ENCODE measurements at regions not wholly inside any gene's neighbourhood (a gene's known extent, or its start where the extent isn't known, plus 50 kb on each side); places are given as distances from the start of the nearest gene placed in this dataset.

GRCh38 chr4:23036503-23036902 is 343.8 kb downstream of the GBA3 start:
- H3K27me3 ChIP-seq (ENCODE audit: insufficient read depth, low read length), result no peaks in the 10 kb centered on the region; the same call in 1 of the 2 replicates
- no peak overlapping the region for H3K14ac ChIP-seq (ENCODE audit: insufficient read depth, low read length)
- H3K4me2 ChIP-seq (ENCODE audit: insufficient read depth, insufficient read length, low read length), result no peak overlapping the region
- no peak overlapping the region for H3K27ac ChIP-seq (ENCODE audit: insufficient read length, low read depth, low read length)
- H3K36me3 Mint-ChIP-seq (ENCODE audit: insufficient read depth in 1 of 3, low read depth in 3 of 3), result no peaks in the 10 kb centered on the region; a peak in 1 of 7 replicates
- no CpG with 5 or more reads among the region's 3 CpGs for WGBS (ENCODE audit: extremely low coverage, insufficient read length, low lambda C conversion rate)
- H2BK120ac ChIP-seq (ENCODE audit: low read depth, low read length, poor library complexity, severe bottlenecking), result no peak overlapping the region
- no peak overlapping the region for H3K4ac ChIP-seq (ENCODE audit: low read depth, low read length)
- no peaks in the 10 kb centered on the region for H3K79me1 ChIP-seq (ENCODE audit: insufficient read depth, low read depth, low read length, poor library complexity, severe bottlenecking)
- H3K9me3 ChIP-seq (ENCODE audit: control insufficient read depth, low read depth, low read length), result no peaks in the 10 kb centered on the region
- peak overlapping the region in 1 of 3 experiments; percentile 65; a peak in 1 of 7 replicates for H3K27ac Mint-ChIP-seq
- no peak overlapping the region for H2BK15ac ChIP-seq (ENCODE audit: low read depth, low read length)
- H2AK5ac ChIP-seq (ENCODE audit: insufficient read length, low read length), result no peak overlapping the region
- no peak overlapping the region for H2BK5ac ChIP-seq (ENCODE audit: insufficient read length, low read length)
- H2BK20ac ChIP-seq (ENCODE audit: low read depth, low read length, poor library complexity, severe bottlenecking), result no peak overlapping the region
- H4K20me1 ChIP-seq (ENCODE audit: control insufficient read depth, insufficient read depth, insufficient read length), result no peaks in the 10 kb centered on the region
- H3K23me2 ChIP-seq (ENCODE audit: insufficient read length, low read depth, low read length, poor library complexity, severe bottlenecking), result no peaks in the 10 kb centered on the region
- no peak overlapping the region for H3K56ac ChIP-seq (ENCODE audit: insufficient read length, low read depth, low read length)
- H2BK12ac ChIP-seq (ENCODE audit: insufficient read length, low read depth, low read length), result no peak overlapping the region
- no peak overlapping the region for H2AFZ ChIP-seq (ENCODE audit: low read length)
- no peaks in the 10 kb centered on the region for H3K4me1 ChIP-seq (ENCODE audit: insufficient read depth, low read length)
- H4K5ac ChIP-seq (ENCODE audit: insufficient read length, low read depth, low read length), result no peak overlapping the region
- H3K4me1 Mint-ChIP-seq, result peaks cover 16 to 23% of the 10 kb centered on the region in 2 experiments
- no peak overlapping the region for H3T11ph ChIP-seq (ENCODE audit: low read length)
- H3K4me3 Mint-ChIP-seq, result no peak overlapping the region
- no peak overlapping the region for H3K9ac ChIP-seq (ENCODE audit: extremely low read depth, insufficient read length, low read length)
- H3K79me2 ChIP-seq (ENCODE audit: insufficient read depth, low read length), result no peaks in the 10 kb centered on the region
- no peak overlapping the region for H3K18ac ChIP-seq (ENCODE audit: insufficient read length, low read depth, low read length)
- no peak for DNase-seq
- no peak overlapping the region for H4K8ac ChIP-seq (replicated peaks; ENCODE audit: insufficient read length, low read depth, low read length)
- no peak overlapping the region for H4K91ac ChIP-seq (ENCODE audit: insufficient read length, low read depth, low read length)
- TF ChIP-seq CTCF (conservative IDR thresholded peaks at IDR 0.05), result no peak
- H3K27me3 Mint-ChIP-seq (ENCODE audit: low read depth), result no peaks in the 10 kb centered on the region; the same call in none of the 2 replicates
- no peak overlapping the region for H3K23ac ChIP-seq (ENCODE audit: insufficient read length, low read depth, low read length)
- H3K9me3 Mint-ChIP-seq, result peaks cover 0 to 1% of the 10 kb centered on the region in 2 experiments; a peak in 1 of 5 replicates
